ENCODE measurements at regions not wholly inside any gene's neighbourhood (a gene's known extent, or its start where the extent isn't known, plus 50 kb on each side); places are given as distances from the start of the nearest gene placed in this dataset.

GRCh38 chr9:24939109-24939850 lies 393.6 kb upstream of the IZUMO3 start:
- no peak for TF ChIP-seq CTCF (conservative IDR thresholded peaks at IDR 0.05; ENCODE audit: low read depth)
- POLR2A ChIA-PET (ENCODE audit: low non-redundant PET): no interaction called here
- H3K27ac ChIP-seq: no peak overlapping the region
- no peak for DNase-seq (ENCODE audit: low spot score)
- CTCF ChIA-PET: no interaction called here

- POLR2A ChIA-PET (ENCODE audit: low non-redundant PET): no interaction called here
- DNase-seq (ENCODE audit: low spot score): no peak
- TF ChIP-seq CTCF (conservative IDR thresholded peaks at IDR 0.05; ENCODE audit: low read depth): no peak
- H3K27ac ChIP-seq: no peak overlapping the region
- CTCF ChIA-PET: no interaction called here
Observed at GRCh38 chr9:24936117-24936516, 390.4 kb upstream of the IZUMO3 start.

GRCh38 chr9:24932785-24933184 lies 387.1 kb upstream of the IZUMO3 start:
- ChIA-PET CTCF (no interaction called here), POLR2A (ENCODE audit: low non-redundant PET) (no interaction called here)
- no peak overlapping the region for H3K27ac ChIP-seq
- DNase-seq (ENCODE audit: low spot score): no peak
- TF ChIP-seq CTCF (conservative IDR thresholded peaks at IDR 0.05; ENCODE audit: low read depth): no peak

GRCh38 chr9:24931894-24932293 lies 386.2 kb upstream of the IZUMO3 start:
- ChIA-PET POLR2A (ENCODE audit: low non-redundant PET) (no interaction called here), CTCF (no interaction called here)
- no peak for DNase-seq (ENCODE audit: low spot score)
- TF ChIP-seq CTCF (conservative IDR thresholded peaks at IDR 0.05; ENCODE audit: low read depth): no peak
- H3K27ac ChIP-seq: no peak overlapping the region

GRCh38 chr9:24912767-24913166 lies 367.1 kb upstream of the IZUMO3 start:
- TF ChIP-seq CTCF (conservative IDR thresholded peaks at IDR 0.05; ENCODE audit: low read depth): no peak
- peak; percentile 5 for DNase-seq (ENCODE audit: low spot score)
- ChIA-PET CTCF (no interaction called here), POLR2A (ENCODE audit: low non-redundant PET) (no interaction called here)
- no peak overlapping the region for H3K27ac ChIP-seq

- ChIA-PET CTCF (interaction anchor here (0.6 kb wide), 2 partner anchors 1216 to 1920 kb away, joined by 3 read pairs; no protein-coding TSS in a partner anchor), POLR2A (ENCODE audit: low non-redundant PET) (no interaction called here)
- no peak overlapping the region for H3K27ac ChIP-seq
- TF ChIP-seq CTCF (conservative IDR thresholded peaks at IDR 0.05; ENCODE audit: low read depth): no peak
- DNase-seq (ENCODE audit: low spot score): no peak
Observed at GRCh38 chr9:24901319-24901718, 355.6 kb upstream of the IZUMO3 start.

Measured in RWPE1 (cell line).